Endothelial cell of umbilical vein (primary cell): ENCODE measurements at regions not wholly inside any gene's neighbourhood (a gene's known extent, or its start where the extent isn't known, plus 50 kb on each side); places are given as distances from the start of the nearest gene placed in this dataset.

ENCODE experiments used
- BruUV-seq: library from RNA; stranded (reverse); fragments of 400-500 nt; replicated peaks from 2 replicates; lab custom pipeline; 2021; lab: Mats Ljungman, UMichigan
- CTCF ChIA-PET: fragments of 300-600, 350-600 bp; sonication (Branson Sonifier 250); formaldehyde crosslinking; loops from one replicate; lab custom pipeline; 2021; ENCODE audit warnings: antibody characterized with exemption, inconsistent platforms; lab: Charles Lee
- POLR2A ChIA-PET: fragments of 300-600, 350-600 bp; sonication (Branson Sonifier 250); formaldehyde crosslinking; loops from one replicate; lab custom pipeline; 2021; ENCODE audit warnings: antibody characterized with exemption, inconsistent platforms; lab: Charles Lee
- DNase-seq: peaks from one replicate; pipeline ENCODE4 v3.0.0-alpha.2; 2011; ENCODE audit warnings: low read depth, low spot score
- FAIRE-seq: peaks from 2 replicates; lab custom pipeline; 2011; peaks lifted over from hg19 to GRCh38; lab: Jason Lieb, UNC
- H2AFZ ChIP-seq: 2 replicates; pipeline ENCODE4 v1.6.0; 2012; ENCODE audit warnings: low read depth, low read length, control low read depth, inconsistent platforms
- H3K27ac ChIP-seq: 2 replicates; pipeline ENCODE4 v1.5.1; 2011; ENCODE audit warnings: low read depth, mild to moderate bottlenecking, control low read depth, low read length, moderate library complexity; ENCODE audit not compliant: insufficient read depth
- H3K27me3 ChIP-seq, 2 experiments: 2 replicates each; pipeline versions ENCODE4 v1.6.0 to v1.6.1; 2011; ENCODE audit warnings: low read length in 2 of 2, mixed read lengths in 1 of 2; ENCODE audit not compliant: control insufficient read depth in 2 of 2, insufficient read depth in 2 of 2
- H3K36me3 ChIP-seq, 2 experiments: 2 replicates in 1 of 2; 3 replicates in 1 of 2; pipeline ENCODE4 v1.5.1; 2011; ENCODE audit warnings: low read length in 2 of 2, mild to moderate bottlenecking in 1 of 2, moderate library complexity in 1 of 2; ENCODE audit not compliant: control insufficient read depth in 2 of 2, insufficient read depth in 2 of 2; ENCODE audit errors: extremely low read depth in 1 of 2
- H3K4me1 ChIP-seq: 3 replicates; pipeline ENCODE4 v1.5.1; 2011; ENCODE audit warnings: mild to moderate bottlenecking, low read length; ENCODE audit not compliant: control insufficient read depth, insufficient read depth; ENCODE audit errors: extremely low read depth
- H3K4me2 ChIP-seq: 2 replicates; pipeline ENCODE4 v1.6.1; 2011; ENCODE audit warnings: low read length, control low read depth, mixed read lengths; ENCODE audit not compliant: insufficient read depth
- H3K4me3 ChIP-seq, 3 experiments: fragments of 200-600 bp in 1 of 3; sonication (generic), shearing (Covaris generic) in 1 of 3; replicated peaks in 1 of 3; 2 replicates each; pipeline ENCODE4 v1.5.1; 2011 to 2016; ENCODE audit warnings: control low read depth in 3 of 3, low read length in 3 of 3, mild to moderate bottlenecking in 2 of 3, inconsistent platforms in 1 of 3, low read depth in 1 of 3, moderate library complexity in 1 of 3; ENCODE audit not compliant: insufficient read depth in 1 of 3
- H3K79me2 ChIP-seq: 2 replicates; pipeline ENCODE4 v1.6.0; 2012; ENCODE audit warnings: low read length, inconsistent platforms; ENCODE audit not compliant: control insufficient read depth, insufficient read depth
- H3K9ac ChIP-seq: replicated peaks from 2 replicates; pipeline ENCODE3; 2011; ENCODE audit warnings: low read length, control low read depth; ENCODE audit not compliant: insufficient read depth; ENCODE audit errors: extremely low read depth
- H3K9me1 ChIP-seq: replicated peaks from 3 replicates; pipeline ENCODE4 v1.6.0; 2011; ENCODE audit warnings: mild to moderate bottlenecking, low read length; ENCODE audit not compliant: control insufficient read depth, insufficient read depth; ENCODE audit errors: extremely low read depth
- H3K9me3 ChIP-seq: replicated peaks from 2 replicates; pipeline ENCODE4 v1.5.1; 2012; ENCODE audit warnings: low read length, inconsistent platforms; ENCODE audit not compliant: control insufficient read depth, insufficient read depth
- H4K20me1 ChIP-seq: replicated peaks from 2 replicates; pipeline ENCODE3; 2011; ENCODE audit warnings: mild to moderate bottlenecking, low read length; ENCODE audit not compliant: control insufficient read depth, insufficient read depth; ENCODE audit errors: extremely low read depth
- EZH2 ChIP-seq: IDR thresholded peaks from 2 replicates; pipeline ENCODE4 v1.6.1; 2012; ENCODE audit warnings: borderline replicate concordance, low read depth, mild to moderate bottlenecking, moderate library complexity, low read length, inconsistent platforms; ENCODE audit not compliant: severe bottlenecking
- FOS ChIP-seq: IDR thresholded peaks from 2 replicates; pipeline ENCODE4 v1.6.1; 2011; ENCODE audit warnings: mild to moderate bottlenecking, low read length, moderate library complexity, borderline replicate concordance; ENCODE audit not compliant: insufficient read depth
- GATA2 ChIP-seq: IDR thresholded peaks from 2 replicates; pipeline ENCODE4 v1.7.0; 2011; ENCODE audit warnings: low read depth, mild to moderate bottlenecking, moderate library complexity, mixed read lengths, low read length; ENCODE audit not compliant: insufficient read length, insufficient read depth
- JUN ChIP-seq: IDR thresholded peaks from 2 replicates; pipeline ENCODE4 v1.6.1; 2011; ENCODE audit warnings: borderline replicate concordance, low read depth; ENCODE audit not compliant: insufficient read length, insufficient read depth
- MYC ChIP-seq: IDR thresholded peaks from one replicate; pipeline ENCODE4 v1.6.1; 2011; ENCODE audit warnings: mild to moderate bottlenecking, low read depth, low read length
- POLR2A ChIP-seq: IDR thresholded peaks from 2 replicates; pipeline ENCODE4 v1.6.1; 2012; ENCODE audit warnings: low read depth, mild to moderate bottlenecking, control low read depth, low read length
- POLR2AphosphoS5 ChIP-seq: IDR thresholded peaks from 2 replicates; pipeline ENCODE4 v1.6.1; 2012; ENCODE audit warnings: low read depth, mild to moderate bottlenecking, control low read depth, low read length, moderate library complexity; ENCODE audit not compliant: insufficient read depth
- dilution Hi-C: fragments of 300-500 bp; cut with MboI; formaldehyde crosslinking; loops from one replicate; pipeline ENCODE4 v1.15.0; 2019; ENCODE audit warnings: low sequenced_read_pairs; ENCODE audit not compliant: extremely low pct_ligation_motif_present
- intact Hi-C: fragments of 100-400 bp; cut with micrococcal nuclease; formaldehyde crosslinking; loops from one replicate; pipeline ENCODE4 v1.10.0; 2022
- TF ChIP-seq, protein P1 (sequence below), 2 donors: IDR thresholded peaks; 1 replicate in 1 of 2; 2 replicates in 1 of 2; pipeline ENCODE4 v1.5.1; 2011; ENCODE audit warnings: low read length in 2 of 2, mild to moderate bottlenecking in 2 of 2, moderate library complexity in 2 of 2, control low read depth in 1 of 2, inconsistent platforms in 1 of 2, low read depth in 1 of 2; ENCODE audit not compliant: insufficient read depth in 1 of 2; ENCODE audit errors: extremely low read depth in 1 of 2
- TF ChIP-seq, protein P2 (sequence below): IDR thresholded peaks from 2 replicates; pipeline ENCODE4 v1.6.1; 2011; ENCODE audit not compliant: insufficient read depth, insufficient read length

DNA sequence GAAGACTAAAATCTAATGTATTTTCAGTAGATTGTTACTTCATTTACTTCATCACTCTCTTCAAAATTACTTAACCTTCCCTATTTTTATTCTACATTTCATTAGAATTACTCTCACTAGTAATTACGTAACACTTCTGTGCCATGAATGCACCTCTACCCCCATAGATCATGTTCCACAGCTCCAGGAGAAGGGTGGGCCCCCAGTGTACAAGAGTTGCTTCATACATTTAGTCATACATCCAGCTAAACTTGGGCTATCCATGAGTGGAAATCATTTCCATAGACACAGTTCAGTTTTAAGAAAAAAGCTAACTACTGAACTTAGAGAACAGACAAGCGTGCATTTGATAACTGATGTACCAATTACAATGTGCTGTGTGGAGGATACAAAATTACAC, 104.2 kb downstream of the HSFY1 start:
- Histone ChIP-seq H3K9me1 (no peaks in the 10 kb centered on the region), H2AFZ (no peak overlapping the region), H3K9ac (no peak overlapping the region), H3K4me2 (no peak overlapping the region), H3K9me3 (no peaks in the 10 kb centered on the region), H3K4me1 (no peaks in the 10 kb centered on the region), H3K79me2 (no peaks in the 10 kb centered on the region), H3K36me3 (no peaks in the 10 kb centered on the region), H3K4me3 (no peak overlapping the region), H3K27ac (no peak overlapping the region), H3K27me3 (no peaks in the 10 kb centered on the region), H4K20me1 (no peaks in the 10 kb centered on the region)
- intact Hi-C loops: no loop called here
- dilution Hi-C loops: no loop called here
- no TSS peak for BruUV-seq
- TF ChIP-seq, protein P1, sequence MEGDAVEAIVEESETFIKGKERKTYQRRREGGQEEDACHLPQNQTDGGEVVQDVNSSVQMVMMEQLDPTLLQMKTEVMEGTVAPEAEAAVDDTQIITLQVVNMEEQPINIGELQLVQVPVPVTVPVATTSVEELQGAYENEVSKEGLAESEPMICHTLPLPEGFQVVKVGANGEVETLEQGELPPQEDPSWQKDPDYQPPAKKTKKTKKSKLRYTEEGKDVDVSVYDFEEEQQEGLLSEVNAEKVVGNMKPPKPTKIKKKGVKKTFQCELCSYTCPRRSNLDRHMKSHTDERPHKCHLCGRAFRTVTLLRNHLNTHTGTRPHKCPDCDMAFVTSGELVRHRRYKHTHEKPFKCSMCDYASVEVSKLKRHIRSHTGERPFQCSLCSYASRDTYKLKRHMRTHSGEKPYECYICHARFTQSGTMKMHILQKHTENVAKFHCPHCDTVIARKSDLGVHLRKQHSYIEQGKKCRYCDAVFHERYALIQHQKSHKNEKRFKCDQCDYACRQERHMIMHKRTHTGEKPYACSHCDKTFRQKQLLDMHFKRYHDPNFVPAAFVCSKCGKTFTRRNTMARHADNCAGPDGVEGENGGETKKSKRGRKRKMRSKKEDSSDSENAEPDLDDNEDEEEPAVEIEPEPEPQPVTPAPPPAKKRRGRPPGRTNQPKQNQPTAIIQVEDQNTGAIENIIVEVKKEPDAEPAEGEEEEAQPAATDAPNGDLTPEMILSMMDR (IDR thresholded peaks at IDR 0.05; ENCODE audit: extremely low read depth in 1 of 2, insufficient read depth in 1 of 2, low read depth in 1 of 2, low read length in 2 of 2): no peak
- no peak for TF ChIP-seq MYC
- TF ChIP-seq, protein P2, sequence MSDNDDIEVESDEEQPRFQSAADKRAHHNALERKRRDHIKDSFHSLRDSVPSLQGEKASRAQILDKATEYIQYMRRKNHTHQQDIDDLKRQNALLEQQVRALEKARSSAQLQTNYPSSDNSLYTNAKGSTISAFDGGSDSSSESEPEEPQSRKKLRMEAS: no peak
- no peak for TF ChIP-seq FOS
- no peak for TF ChIP-seq POLR2AphosphoS5
- no peak for TF ChIP-seq EZH2
- TF ChIP-seq GATA2: no peak
- no peak for TF ChIP-seq JUN
- TF ChIP-seq POLR2A: no peak
- FAIRE-seq: no peak
- ChIA-PET POLR2A (no interaction called here), CTCF (no interaction called here)
- DNase-seq: no peak
